Inflammatory macrophage treated with lipopolysaccharide for 4 hours (primary cell): ENCODE measurements at regions not wholly inside any gene's neighbourhood (a gene's known extent, or its start where the extent isn't known, plus 50 kb on each side); places are given as distances from the start of the nearest gene placed in this dataset.
A peak's percentile ranks its signal among the peaks of the same experiment; 100 is the strongest.
"Not testable (repeated sequence)": the region's sequence is repeated elsewhere in the genome, so short reads cannot be mapped to it uniquely, and the experiment has no call there.

Experiments
- DNase-seq: peaks from one replicate; pipeline ENCODE4 v3.0.0-alpha.2; 2020

DNA sequence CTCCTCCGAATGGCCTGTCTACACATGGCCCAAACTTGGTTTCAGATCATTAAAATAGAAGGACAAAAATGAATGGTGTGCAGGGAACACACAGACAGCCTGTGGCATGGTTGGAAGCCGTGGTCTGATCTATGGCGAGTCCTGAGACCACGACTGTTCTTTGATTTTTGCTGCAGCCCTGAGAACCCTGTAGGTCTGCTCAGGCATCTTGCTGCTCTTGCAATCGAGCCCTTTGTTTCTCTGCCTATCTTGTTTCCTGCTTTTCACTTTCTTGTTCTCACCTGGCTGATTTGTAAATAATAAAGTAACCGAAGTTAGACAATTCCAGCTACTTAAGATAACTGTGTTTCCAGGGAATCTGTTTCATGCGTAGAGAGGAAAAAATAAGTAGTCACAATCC is 54.1 kb upstream of the NBPF9 start:
- not testable (repeated sequence) for DNase-seq

DNA sequence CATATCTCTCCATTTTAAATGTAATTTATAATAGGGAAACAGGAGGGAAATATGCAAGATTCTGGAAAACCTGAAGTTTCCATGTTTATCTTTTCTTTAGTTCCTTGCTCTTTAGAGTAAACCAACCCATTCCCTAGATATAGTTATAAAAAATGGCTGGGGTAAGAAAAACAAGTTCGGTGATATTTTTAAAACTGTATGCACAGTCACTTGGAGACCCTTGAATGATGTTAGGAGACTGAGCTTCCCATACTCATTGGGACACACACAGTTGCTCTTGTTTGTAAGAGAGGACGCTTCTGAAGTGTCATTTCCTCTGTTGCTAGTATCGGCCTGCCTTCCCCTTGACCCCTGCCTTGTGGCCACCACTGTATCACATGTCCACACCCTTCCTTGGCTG is 55.0 kb upstream of the NBPF9 start:
- DNase-seq, result not testable (repeated sequence)

GRCh38 chr1:149163063-149163444 is 59.7 kb upstream of the NBPF9 start:
- not testable (repeated sequence) for DNase-seq

DNA sequence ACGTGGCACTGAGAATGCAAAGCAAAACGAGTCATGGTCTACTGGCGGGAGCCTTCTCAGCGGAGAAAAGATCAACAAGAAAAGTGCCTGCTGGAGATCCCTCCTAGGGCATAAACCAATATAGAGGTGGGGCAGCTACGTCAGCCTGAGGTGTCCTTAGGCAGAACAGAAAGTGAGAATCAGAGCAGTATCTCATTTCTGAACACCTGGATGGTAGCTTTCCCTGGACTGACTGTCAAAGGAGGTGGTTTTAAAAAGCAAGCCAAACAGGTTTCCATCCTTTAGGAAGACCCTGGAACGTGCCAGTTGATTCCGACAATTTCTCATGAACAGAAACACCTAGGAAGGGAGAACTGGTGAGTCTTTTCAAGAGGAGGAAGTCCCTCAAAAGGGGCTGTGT is 71.4 kb upstream of the NBPF9 start:
- not testable (repeated sequence) for DNase-seq

DNA sequence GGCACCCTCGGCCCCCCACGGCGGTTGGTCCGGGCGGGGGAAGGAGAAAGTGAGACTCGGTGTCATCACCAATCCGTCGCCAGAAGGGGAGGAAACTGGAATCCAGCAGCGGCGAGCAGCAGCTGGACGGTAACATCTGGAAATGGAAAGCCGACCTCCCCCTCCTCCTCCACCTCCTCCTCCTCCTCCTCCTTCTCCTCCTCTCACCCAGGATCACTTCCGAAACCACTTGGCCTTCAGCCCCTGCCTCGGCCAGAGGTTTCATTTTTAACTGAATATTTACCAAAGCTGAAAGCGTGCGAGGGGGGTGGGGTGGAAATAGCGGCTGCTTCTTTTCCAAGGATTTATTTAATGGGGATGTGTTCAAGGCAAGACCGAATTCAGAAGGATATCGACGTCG is 72.5 kb upstream of the NBPF9 start:
- DNase-seq, result not testable (repeated sequence)

GRCh38 chr1:149176453-149177316 is 73.3 kb upstream of the NBPF9 start:
- DNase-seq, result peak; percentile 25

DNA sequence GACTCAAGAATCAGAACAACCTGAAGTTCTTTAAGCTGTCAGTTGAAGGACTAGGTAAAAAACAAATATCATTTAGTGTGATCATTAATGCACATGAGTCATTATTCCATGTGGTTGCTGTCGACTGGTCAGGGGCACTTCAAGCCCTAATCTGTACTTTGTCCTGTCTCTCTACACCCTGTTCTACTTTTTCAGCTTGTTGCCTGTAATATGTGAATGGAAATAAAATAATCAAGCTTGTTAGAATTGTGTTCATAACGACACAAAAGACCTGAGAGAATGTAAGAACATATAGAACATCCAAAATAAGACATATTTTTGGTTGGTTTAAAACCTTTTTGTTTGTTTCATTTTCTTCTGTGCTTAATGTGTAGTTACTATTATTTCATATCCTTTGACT is 87.4 kb upstream of the NBPF9 start:
- DNase-seq, result not testable (repeated sequence)

- DNase-seq, result not testable (repeated sequence)
These were observed 93.3 kb upstream of the NBPF9 start for GRCh38 chr1:149196651-149197050.

GRCh38 chr1:149200567-149200966 is 97.2 kb upstream of the NBPF9 start:
- DNase-seq, result peak; percentile 92

DNA sequence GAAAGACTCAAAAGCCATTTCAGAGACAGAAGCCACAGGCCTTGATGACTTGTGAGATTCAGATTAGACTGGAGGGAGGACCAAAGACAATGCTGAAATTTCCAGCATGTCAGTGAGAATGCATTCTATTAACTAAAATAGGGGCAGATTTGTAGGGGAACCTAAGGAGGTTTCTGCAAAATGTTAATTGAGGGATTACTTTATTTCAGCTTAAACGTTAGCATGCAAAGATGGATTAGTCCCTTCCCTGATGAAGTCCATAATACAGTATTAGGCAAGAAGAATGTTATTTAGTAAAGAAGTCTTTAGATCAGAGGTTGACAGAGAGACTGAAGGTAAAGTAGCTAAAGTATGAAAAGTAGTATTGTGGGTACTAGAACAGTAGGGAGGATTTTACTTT is 98.9 kb upstream of the NBPF9 start:
- not testable (repeated sequence) for DNase-seq

GRCh38 chr1:149204396-149204795 is 101.0 kb upstream of the NBPF9 start:
- DNase-seq, result not testable (repeated sequence)

DNA sequence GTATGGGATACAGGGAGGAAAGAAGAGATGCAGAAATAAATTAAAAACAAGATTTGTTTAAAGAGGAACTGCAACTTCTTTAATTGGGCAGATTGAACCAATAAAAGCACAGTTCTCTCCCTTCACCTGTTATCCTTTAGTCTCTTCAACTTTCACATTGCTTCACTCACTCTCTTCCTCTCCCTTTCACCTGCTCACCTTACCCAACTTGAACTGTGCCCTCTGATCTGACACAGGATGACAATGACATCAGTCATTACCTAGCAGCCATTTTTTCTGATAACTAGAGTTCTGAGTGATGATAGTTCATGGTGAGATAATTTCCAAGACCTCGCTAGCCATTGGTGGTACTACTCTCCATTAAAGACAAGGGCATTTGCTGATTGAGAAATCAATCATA is 105.5 kb upstream of the NBPF9 start:
- DNase-seq, result not testable (repeated sequence)

GRCh38 chr1:149211757-149212420 is 108.5 kb upstream of the NBPF9 start:
- not testable (repeated sequence) for DNase-seq

GRCh38 chr1:149212946-149213345 is 109.6 kb upstream of the NBPF9 start:
- not testable (repeated sequence) for DNase-seq

GRCh38 chr1:149213673-149214072 is 110.3 kb upstream of the NBPF9 start:
- DNase-seq, result not testable (repeated sequence)

- not testable (repeated sequence) for DNase-seq
These were observed 115.0 kb upstream of the NBPF9 start for GRCh38 chr1:149218080-149218988.

DNA sequence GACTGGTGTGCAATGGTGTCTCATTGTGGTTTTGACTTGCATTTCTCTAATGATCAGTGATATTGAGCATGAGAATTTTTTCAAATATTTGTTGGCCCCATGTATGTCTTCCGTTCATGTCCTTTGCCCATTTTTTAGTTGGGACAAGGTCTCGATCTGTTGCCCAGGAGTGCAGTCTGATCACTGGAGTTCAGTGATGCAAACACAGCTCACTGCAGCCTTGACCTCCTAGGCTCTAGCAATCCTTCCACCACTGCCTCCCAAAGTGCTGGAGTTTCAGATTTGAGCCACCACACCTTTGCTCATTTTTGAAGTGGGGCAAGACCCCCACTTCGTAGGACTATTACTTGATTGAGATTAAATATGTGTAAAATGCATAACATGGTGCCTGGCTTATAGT is 116.2 kb upstream of the NBPF9 start:
- not testable (repeated sequence) for DNase-seq

GRCh38 chr1:149220463-149221074 is 117.2 kb upstream of the NBPF9 start:
- DNase-seq, result not testable (repeated sequence)

- DNase-seq, result not testable (repeated sequence)
These were observed 124.7 kb upstream of the NBPF9 start for GRCh38 chr1:149227933-149228665.

DNA sequence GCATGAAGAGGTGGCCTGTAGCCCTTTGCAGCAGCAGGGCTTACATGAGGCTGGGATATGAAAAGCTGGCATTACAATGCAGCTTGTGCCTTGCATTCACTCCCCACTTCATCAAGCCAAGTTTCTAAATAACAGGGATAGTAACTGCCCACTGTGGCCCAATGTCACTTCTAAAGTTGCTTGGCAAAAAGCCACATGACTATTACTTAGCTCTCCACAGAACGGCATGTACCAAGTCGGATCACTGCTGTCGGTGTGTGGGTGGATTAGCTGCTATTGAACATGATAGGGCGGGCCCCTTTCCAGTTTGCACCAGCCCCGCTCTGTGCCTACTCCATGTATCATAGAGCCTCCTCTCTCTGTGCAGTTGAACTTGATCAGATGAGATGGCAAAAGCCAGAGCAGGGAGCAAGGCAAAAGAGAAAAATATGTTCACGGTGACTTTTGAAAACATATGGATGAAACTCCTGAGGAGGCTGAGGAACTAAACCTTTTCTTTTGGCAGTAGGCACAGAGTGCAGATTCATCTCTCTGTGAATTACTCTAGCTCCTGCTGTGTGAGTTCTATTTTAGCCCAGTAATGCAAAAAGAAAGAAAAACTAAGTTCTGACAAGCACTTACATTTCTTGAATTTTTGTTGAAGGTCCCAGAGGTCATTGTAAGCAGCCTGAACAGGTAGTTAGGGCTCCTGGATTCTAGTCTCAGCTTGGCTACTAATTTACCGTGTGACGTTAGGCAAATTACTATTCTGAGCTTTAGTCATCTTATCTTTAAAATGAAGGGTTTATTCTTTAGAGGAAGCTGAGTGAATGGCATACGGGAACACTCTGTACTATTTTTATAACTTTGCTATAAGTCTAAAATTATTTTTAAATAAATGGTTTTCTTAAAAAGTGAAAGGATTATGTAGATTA is 125.6 kb upstream of the NBPF9 start:
- DNase-seq, result not testable (repeated sequence)

DNA sequence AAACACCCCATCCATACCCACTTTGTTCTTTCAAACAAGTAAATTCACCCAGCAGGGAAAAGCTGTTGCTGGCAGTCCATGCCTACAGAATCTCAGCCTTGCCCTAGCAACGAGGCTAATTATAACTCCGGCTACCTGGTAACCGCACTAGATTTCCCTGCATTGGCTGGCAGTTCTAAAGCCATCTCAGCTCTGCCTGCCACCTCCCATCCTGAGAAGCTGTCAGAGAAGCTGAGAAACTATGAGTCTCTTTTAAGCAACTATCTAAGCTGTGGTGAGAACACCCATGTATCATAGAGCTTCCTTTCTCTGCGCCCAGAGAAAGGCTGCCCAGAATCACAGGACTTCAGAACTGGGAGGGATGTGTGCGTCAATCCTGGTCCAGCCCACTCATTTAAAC is 126.5 kb upstream of the NBPF9 start:
- DNase-seq, result not testable (repeated sequence)
